ENCODE measurements at regions not wholly inside any gene's neighbourhood (a gene's known extent, or its start where the extent isn't known, plus 50 kb on each side); places are given as distances from the start of the nearest gene placed in this dataset.

DNA sequence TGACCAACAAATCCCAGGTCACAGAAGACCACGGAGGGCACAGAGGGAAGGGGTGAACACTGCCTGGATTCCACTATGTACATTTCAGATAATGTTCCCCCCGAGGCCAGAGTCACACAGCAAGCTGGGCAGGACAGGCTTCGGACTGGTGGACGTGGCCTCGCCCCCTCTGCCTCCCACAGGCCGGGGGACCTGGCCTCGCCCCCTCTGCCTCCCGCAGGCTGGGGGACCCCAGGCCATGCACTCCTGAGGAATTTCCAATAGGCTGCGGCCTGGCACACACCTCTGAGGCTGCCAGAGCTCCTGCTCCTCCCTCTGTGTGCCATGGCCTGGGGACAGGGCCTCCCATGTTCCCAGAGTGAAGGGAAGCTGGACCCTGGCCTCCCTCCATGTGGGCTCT, 1352.8 kb downstream of the BRD1 start:
- H3K4me3 ChIP-seq (ENCODE audit: low read length) = no peak overlapping the region
- no peaks in the 10 kb centered on the region for H4K20me1 ChIP-seq (ENCODE audit: control insufficient read depth, insufficient read depth, low read depth, low read length)
- no peaks in the 10 kb centered on the region for H3K9me2 ChIP-seq (replicated peaks; ENCODE audit: control insufficient read depth, low read length)
- no peak overlapping the region for H3K27ac ChIP-seq (ENCODE audit: low read depth, low read length)
- H3K9me3 ChIP-seq (ENCODE audit: control insufficient read depth, insufficient read depth, low read length) = no peaks in the 10 kb centered on the region
- no peaks in the 10 kb centered on the region for H3F3A ChIP-seq (ENCODE audit: control insufficient read depth, insufficient read depth)
- TF ChIP-seq, protein P1, sequence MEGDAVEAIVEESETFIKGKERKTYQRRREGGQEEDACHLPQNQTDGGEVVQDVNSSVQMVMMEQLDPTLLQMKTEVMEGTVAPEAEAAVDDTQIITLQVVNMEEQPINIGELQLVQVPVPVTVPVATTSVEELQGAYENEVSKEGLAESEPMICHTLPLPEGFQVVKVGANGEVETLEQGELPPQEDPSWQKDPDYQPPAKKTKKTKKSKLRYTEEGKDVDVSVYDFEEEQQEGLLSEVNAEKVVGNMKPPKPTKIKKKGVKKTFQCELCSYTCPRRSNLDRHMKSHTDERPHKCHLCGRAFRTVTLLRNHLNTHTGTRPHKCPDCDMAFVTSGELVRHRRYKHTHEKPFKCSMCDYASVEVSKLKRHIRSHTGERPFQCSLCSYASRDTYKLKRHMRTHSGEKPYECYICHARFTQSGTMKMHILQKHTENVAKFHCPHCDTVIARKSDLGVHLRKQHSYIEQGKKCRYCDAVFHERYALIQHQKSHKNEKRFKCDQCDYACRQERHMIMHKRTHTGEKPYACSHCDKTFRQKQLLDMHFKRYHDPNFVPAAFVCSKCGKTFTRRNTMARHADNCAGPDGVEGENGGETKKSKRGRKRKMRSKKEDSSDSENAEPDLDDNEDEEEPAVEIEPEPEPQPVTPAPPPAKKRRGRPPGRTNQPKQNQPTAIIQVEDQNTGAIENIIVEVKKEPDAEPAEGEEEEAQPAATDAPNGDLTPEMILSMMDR (IDR thresholded peaks at IDR 0.05; ENCODE audit: low read depth, low read length, poor library complexity, severe bottlenecking) = no peak
- no peak for TF ChIP-seq EZH2phosphoT487 (IDR thresholded peaks at IDR 0.05; ENCODE audit: borderline replicate concordance, low read length)
- H3K4me2 ChIP-seq (ENCODE audit: low read length) = no peak overlapping the region
- H3K79me2 ChIP-seq (ENCODE audit: control insufficient read depth, low read length) = no peaks in the 10 kb centered on the region
- no peaks in the 10 kb centered on the region for H3K27me3 ChIP-seq (ENCODE audit: control insufficient read depth, low read length)
- H3K36me3 ChIP-seq (ENCODE audit: control insufficient read depth, low read length) = no peaks in the 10 kb centered on the region
- no peaks in the 10 kb centered on the region for H3K4me1 ChIP-seq (ENCODE audit: control insufficient read depth, low read length)

DNA sequence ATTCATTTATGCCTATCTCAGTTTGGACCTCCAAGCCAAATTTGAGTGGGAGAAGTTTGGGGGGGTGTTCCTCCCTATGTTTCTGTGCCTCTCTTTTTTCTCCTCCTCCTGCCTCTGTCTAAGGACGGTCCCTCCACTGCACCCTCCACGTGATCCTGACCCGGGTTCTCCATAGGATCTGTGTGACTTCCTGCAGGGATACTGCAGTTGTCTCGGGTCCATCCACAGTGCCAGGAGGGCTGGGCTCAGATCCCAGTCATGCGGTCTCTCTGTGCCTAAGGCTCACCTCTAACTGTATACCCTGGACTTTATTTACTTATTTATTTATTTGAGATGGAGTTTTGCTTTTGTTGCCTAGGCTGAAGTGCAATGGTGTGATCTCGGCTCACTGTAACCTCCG, 1354.5 kb downstream of the BRD1 start:
- H3K4me1 ChIP-seq (ENCODE audit: control insufficient read depth, low read length) = no peaks in the 10 kb centered on the region
- no peaks in the 10 kb centered on the region for H3K9me2 ChIP-seq (replicated peaks; ENCODE audit: control insufficient read depth, low read length)
- no peaks in the 10 kb centered on the region for H3K79me2 ChIP-seq (ENCODE audit: control insufficient read depth, low read length)
- H3K36me3 ChIP-seq (ENCODE audit: control insufficient read depth, low read length) = no peaks in the 10 kb centered on the region
- H3K4me2 ChIP-seq (ENCODE audit: low read length) = no peak overlapping the region
- no peaks in the 10 kb centered on the region for H3K27me3 ChIP-seq (ENCODE audit: control insufficient read depth, low read length)
- H3K27ac ChIP-seq (ENCODE audit: low read depth, low read length) = no peak overlapping the region
- no peaks in the 10 kb centered on the region for H3F3A ChIP-seq (ENCODE audit: control insufficient read depth, insufficient read depth)
- no peak overlapping the region for H3K4me3 ChIP-seq (ENCODE audit: low read length)
- TF ChIP-seq, protein P1 (IDR thresholded peaks at IDR 0.05; ENCODE audit: low read depth, low read length, poor library complexity, severe bottlenecking) = no peak
- TF ChIP-seq EZH2phosphoT487 (IDR thresholded peaks at IDR 0.05; ENCODE audit: borderline replicate concordance, low read length) = no peak
- H3K9me3 ChIP-seq (ENCODE audit: control insufficient read depth, insufficient read depth, low read length) = no peaks in the 10 kb centered on the region
- H4K20me1 ChIP-seq (ENCODE audit: control insufficient read depth, insufficient read depth, low read depth, low read length) = no peaks in the 10 kb centered on the region

DNA sequence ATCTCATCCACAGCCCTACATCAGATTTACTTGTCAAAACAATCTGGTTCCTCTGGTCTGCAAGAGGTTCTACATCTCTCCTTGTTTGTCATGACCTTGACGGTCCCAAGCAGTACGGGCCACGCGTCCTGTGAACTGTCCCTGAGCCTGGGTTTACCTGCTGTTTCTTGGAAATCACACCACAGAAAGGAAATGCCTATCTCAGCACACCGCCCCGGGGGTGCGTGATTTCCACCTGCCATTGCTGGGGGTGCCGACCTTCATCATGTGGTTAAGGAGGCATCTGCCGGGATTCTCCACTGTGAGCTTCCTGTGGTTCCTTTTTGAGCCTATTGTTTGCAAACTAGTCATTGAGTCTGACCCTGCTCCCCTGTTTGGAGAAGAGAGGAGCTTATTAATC, 1363.4 kb downstream of the BRD1 start:
- H3K27me3 ChIP-seq (ENCODE audit: control insufficient read depth, low read length) = no peaks in the 10 kb centered on the region
- no peaks in the 10 kb centered on the region for H3K79me2 ChIP-seq (ENCODE audit: control insufficient read depth, low read length)
- H3K36me3 ChIP-seq (ENCODE audit: control insufficient read depth, low read length) = no peaks in the 10 kb centered on the region
- H4K20me1 ChIP-seq (ENCODE audit: control insufficient read depth, insufficient read depth, low read depth, low read length) = no peaks in the 10 kb centered on the region
- H3K9me2 ChIP-seq (replicated peaks; ENCODE audit: control insufficient read depth, low read length) = no peaks in the 10 kb centered on the region
- H3K9me3 ChIP-seq (ENCODE audit: control insufficient read depth, insufficient read depth, low read length) = no peaks in the 10 kb centered on the region
- no peak overlapping the region for H3K27ac ChIP-seq (ENCODE audit: low read depth, low read length)
- no peak overlapping the region for H3K4me3 ChIP-seq (ENCODE audit: low read length)
- H3K4me1 ChIP-seq (ENCODE audit: control insufficient read depth, low read length) = no peaks in the 10 kb centered on the region
- no peaks in the 10 kb centered on the region for H3F3A ChIP-seq (ENCODE audit: control insufficient read depth, insufficient read depth)
- no peak overlapping the region for H3K4me2 ChIP-seq (ENCODE audit: low read length)
- TF ChIP-seq, protein P1 (IDR thresholded peaks at IDR 0.05; ENCODE audit: low read depth, low read length, poor library complexity, severe bottlenecking) = no peak
- TF ChIP-seq EZH2phosphoT487 (IDR thresholded peaks at IDR 0.05; ENCODE audit: borderline replicate concordance, low read length) = no peak
